ENCODE measurements at regions not wholly inside any gene's neighbourhood (a gene's known extent, or its start where the extent isn't known, plus 50 kb on each side); places are given as distances from the start of the nearest gene placed in this dataset.
A peak's percentile ranks its signal among the peaks of the same experiment; 100 is the strongest.

DNA sequence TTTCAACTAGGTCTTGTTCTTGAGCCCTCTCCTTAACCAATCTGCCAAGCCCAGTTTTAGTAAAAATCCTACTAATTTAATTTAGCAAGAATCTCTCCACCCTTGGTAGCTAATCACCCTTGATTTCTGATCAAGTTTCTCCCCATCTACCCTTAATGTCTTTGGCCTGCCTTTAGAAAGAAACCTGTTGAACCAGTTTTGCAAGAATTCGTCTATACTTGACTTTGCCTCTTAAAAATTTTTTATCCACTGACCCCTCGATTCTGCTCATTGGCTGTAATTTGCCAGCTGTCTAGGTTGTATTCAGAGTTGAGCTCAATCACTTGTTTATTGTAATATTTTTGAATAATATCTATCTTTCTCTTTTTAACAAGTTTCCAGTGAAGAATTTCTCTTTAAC lies 1138.5 kb downstream of the CDH11 start:
- no peak for DNase-seq

DNA sequence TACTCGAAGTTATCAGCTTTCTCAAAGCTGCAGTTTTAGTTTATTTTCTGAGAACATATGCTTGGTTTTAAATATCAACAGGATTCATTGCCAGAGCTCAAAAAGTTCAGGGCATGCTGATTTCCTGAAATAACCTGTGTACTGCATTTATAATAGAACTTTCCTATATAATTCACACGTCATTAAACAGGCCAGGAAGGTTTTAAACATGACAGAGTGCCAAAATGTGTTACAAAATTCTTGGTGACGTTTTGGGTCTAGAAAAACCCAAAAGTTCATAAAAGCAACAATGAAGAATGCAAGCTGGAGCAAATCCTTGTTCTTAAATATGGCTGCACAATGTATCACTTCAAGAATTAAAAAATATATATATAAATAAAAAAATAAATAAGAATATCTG lies 1139.1 kb downstream of the CDH11 start:
- no peak for DNase-seq

DNA sequence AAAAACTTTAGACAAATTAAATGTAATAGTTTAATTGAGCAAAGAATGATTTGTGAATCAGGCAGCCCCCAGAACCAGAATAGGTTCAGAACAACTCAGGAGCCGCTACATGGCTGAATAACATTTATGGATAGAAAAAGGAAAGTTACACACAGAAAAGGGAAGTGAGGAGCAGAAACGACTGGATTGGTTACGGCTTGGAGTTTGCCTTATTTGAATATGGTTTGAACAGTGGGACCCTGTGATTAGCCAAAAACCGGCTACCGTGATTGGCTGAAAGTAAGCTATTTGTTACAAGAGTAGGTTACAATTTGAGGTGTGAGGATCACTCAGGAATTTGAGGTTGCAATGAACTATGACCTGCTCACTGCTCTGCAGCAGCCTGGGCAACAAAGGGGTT lies 1139.8 kb downstream of the CDH11 start:
- DNase-seq: no peak

DNA sequence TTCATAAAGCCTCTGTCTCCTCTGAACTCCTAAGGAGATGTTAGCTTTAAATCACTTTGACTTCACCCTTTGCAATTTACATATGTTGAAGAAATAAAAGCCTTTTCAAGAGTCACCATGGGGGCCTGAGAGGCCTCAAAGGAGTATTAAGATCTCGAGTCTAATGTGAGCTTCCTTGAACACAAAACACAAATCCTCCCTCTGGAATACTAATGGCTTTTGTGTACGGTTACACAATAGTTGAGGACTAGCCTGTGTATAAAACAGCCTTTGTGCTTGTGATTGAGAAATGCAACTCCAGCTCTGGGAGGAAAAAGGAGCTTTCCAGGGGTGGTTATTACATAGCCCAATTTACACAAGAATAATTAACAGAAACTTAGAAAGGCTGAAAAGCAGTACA lies 1140.2 kb downstream of the CDH11 start:
- peak; percentile 20 for DNase-seq

DNA sequence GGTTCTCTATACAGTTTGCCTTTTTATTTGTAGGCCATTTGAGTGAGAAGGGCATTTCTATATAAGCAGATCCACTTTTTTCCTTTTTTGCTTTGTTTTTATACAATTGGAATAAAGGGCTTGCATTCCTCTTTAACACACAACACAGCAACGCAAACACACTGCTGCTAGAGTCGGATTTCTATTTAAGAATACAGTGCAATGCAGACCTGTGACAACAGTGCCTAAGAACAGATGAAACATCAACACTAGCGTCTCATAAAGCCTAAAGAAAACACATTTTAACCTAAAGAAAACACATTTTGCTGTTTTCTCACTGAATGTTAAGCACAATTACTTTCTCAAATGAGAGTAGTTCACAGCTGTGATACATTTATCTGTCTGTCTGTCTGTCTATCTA lies 1141.1 kb downstream of the CDH11 start:
- DNase-seq: no peak

DNA sequence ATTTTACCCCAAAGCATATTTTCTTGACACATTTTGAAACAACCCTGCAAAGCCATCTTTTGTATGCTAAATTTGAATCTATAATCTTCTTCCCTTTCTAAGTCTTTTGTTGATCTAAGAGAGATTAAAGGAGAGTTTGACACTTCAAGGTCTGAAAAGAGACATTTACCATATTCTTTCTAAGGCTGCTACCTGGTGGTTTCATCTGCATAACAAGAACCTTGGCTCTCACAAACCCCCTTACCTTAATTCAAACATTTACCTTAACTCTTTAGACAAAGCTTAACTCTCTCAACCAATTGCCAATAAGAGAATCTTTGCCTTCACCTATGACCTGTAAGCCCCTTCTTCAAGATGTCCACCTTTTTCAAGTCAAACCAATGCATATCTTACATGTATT lies 1143.6 kb downstream of the CDH11 start:
- DNase-seq: no peak

DNA sequence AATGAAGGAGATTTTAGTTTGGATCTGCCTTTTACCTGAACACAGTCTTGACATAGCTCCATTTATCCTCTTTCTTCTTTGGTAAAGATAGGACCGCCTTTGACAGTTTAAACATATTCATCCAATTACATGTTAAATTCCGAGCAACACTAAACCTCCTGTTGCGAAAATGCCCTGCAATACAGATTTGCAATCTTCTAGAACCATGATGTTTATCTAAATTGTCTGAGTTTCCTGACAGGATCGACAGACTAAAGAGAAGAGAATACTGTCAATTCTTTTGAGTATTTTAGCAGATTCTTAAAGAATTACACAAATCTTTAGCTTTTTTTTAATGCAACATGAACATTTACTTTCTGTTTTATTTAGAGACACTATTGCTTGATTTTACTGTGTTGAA lies 1145.5 kb downstream of the CDH11 start:
- no peak for DNase-seq

DNA sequence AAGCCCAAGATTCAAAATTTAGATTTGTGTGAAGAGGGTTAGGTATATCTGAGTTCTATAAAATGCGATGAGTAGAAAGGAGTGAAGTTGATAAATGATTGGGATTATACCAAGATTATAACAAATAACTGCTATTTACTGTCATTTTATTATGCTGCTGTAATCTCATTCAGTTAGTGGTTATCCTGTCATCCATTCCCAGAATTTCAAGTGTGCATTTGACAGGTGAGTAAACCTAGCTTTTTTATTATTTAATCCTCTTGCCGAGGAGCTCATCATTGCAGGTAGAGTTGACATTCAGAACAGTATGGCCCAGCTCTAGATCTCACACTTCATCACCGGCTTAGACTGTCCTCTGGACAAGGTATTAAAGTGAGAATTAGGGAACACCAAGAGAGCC lies 1146.2 kb downstream of the CDH11 start:
- no peak for DNase-seq

DNA sequence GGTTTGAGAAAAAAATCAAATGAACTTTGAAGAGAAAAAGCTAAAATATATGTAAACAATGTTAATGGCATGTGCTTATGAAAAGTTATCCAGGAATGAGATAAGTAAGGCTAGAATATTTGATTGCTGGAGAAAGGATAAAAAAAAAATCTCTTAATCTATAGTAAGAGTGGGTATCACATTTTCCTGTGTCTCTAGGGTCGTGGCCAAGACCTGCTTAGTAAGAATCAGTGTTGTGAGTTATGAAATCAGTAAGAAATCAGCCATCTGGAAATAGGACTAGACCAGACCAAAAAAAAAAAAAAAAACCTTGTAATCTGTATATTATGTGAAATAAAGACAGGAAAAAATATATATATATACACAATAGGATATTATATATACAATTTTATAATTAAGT lies 1153.9 kb downstream of the CDH11 start:
- DNase-seq: no peak

DNA sequence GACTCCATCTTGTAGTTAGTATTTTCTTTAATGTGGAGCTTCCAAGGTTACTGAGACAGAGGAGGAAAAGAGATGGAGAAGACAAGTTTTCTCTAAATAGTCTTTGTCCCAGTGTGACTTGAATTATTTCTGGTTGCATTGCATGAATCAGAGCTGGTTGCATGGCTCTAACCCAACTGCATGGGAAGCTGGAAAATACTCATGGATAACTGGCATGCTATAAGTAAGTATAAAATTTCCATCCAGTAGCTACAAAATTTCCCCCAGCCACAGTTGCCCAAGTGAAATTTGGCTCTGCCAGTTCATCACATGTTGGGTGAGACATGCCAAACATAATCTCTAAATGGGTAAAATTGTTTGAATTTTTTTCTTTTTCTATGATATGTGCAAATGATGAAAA lies 1161.5 kb downstream of the CDH11 start:
- DNase-seq: no peak

DNA sequence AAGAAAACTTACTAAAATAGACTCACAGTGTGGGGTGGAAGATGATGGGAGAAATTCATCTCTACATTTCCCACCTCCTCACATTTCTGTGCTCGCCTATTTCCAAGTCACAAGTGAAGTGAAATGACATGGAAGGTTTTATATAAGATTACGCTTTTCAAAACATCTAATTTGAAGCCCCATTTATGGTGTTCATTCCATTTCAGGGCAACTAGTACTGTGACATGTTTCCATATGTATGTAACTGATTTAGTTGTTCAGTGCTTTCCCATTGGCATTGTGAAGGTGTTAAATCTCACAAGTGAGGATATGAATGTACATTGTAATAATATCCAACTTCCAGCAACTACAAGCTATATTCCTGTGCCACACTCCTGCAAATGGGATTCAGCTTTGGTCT lies 1174.8 kb downstream of the CDH11 start:
- no peak for DNase-seq

DNA sequence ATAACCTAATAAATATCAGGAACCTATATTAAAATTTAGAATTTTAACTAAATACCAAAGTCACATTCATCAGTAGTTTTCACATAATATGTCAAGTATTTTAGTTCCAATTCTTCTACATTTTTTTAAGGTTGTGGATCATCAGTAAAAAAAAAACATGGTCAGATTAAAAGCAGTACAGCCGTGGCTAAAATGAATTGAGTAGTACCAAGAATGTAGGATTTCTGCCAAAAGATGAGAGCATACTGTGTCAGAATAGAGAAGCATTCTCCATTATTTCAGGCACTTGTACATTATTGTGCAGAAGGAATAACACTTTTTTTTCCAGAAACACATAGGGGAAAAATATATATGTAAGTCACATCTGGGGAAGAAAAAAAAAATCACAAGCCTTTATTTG lies 1176.1 kb downstream of the CDH11 start:
- DNase-seq: no peak

DNA sequence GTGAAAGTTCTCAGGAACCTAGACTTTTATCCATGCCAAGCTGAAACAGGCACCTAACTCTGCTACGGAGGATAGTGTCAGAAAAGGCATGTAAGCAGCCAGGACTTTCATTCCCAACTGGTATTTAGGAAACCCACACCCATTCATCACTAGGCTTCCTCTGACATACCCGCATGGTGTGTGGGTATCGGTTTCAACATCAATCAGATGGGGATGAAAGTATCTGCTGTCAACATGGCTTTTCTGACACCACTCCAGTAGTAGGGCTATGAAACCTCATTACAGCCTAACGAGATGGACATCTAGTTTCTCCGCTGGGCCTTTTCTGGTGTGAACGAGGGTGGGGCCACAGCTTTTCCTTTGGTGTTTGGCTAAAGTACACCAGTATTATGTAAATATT lies 1178.3 kb downstream of the CDH11 start:
- no peak for DNase-seq

DNA sequence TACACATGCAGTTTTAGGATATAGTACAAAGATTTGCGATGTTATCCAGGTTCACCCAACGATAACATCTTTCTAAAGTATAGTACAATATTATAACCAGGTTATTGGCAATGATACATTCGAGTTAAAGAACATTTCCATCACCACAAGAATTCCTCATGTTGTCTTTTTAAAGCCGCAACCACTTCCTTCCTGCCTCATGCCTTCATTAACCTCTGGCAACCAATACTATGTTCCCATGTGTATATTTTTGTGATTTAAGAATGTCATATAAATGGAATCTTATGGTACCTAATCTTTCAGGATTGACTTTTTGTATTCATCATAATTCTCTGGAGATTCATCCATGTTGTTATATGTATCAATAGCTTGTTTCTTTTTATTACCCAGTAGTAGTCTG lies 1183.2 kb downstream of the CDH11 start:
- DNase-seq: no peak

DNA sequence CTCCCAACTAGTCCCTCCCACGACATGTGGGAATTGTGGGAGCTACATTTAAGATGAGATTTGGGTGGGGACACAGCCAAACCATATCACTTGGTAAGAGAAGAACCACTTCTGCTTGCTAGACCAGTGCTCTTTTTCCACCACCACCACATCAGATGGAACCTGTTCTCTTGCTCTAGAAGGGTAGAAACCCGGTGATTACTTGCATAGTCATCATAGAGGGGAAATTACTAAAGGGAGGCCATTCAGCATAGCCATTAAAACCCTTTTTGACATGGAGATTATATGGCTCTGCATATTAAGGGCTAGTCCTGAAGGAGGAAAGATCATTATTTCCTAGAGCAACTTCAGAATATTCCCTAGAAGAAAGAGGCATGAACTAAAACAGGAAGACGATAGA lies 1188.0 kb downstream of the CDH11 start:
- no peak for DNase-seq

DNA sequence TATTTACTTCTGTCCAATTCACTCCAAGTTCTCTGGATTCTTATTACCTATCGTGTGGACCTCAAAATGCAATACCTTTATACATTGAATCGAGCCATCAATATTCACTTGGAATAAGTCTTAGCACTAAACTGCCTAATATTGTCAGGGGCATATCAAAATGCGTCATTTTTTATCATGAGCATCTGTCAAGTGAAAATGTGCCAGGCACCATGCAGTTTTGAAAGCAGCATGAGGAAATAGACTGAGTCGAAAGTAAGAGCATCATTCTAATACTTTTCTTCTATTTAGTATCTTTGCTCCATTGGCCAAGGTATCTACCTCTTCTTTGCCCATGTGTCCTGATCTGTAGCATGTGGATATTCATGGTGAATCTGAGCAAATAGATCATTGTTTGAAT lies 1193.4 kb downstream of the CDH11 start:
- DNase-seq: no peak

DNA sequence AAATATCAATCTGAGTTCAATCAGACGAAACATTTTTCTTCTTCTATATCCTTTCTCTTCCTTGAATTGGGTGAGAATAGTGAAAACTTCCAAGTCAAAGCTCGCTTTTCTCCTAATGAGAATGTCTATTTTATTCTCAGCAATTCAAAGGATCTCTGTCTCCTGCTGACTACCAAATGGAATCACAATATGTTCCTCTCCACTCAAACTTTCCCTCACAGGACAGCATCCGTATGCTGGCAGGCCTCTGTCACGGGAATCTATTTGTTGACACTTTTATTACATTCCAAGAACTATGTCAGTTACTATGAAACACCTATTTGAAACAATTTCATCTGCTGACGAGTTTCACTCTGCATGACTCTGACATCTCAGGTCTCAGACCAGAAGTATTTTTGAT lies 1196.6 kb downstream of the CDH11 start:
- DNase-seq: no peak

DNA sequence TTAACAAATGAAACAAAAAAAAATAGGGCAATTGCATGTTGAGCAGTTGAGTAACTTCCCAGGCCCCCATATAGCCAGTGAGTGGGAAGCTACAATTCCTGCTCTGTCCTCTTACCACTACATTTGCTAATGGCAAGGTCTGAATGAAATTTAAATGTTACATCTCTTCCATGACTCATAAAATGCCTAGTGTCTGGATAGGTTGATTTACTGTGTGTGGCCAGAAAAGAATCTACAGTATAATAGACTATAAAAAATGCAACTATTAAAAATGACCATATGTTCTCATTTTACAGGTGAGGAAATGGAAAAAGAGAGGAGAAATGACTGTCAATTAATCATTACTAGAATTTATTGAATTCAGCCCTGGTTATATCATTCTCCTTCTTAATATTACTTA lies 1199.3 kb downstream of the CDH11 start:
- no peak for DNase-seq

DNA sequence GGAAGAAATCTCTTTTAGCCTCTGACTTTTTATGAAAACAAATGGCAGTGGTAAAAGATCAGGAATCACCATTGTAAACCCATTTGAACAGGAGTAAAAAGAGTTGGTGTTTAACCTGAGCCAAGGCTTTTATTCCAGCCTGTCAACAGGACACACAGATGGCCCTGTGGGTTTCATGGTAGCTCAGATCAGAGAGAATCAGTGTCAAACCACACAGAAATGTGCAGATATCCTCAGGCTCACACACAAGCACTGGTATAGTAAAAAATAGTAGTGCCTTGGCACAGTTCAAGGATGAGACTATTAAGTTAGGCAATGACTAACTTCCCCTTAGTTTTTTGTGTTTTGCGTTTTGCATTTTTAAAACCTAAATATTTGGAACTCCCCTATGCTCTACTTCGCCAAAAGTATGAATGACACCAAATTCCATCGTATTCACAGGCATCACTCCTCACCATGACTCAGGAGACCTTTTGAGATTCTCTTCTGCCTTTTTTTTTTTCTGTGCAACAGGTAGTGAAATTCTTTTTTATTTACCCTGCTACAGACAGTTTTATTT lies 1200.0 kb downstream of the CDH11 start:
- no peak for DNase-seq

DNA sequence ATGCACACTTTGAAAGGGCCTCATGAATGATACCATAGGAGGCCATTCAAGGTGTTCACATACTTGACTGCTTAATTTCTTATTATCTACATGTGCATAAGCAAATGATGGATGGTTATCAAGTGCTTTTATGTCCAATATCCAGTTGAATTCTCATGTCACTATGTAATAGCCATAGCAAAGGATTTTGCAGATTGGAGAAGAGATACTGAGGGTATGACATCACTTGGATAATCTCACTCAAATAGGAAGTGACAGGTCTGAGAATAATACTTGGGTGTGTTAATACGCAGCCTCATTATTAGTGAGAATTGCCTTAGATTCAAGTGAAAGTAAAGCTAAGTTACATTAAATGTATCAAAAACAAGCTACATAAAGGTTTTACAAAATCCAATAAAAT lies 1208.6 kb downstream of the CDH11 start:
- no peak for DNase-seq

DNA sequence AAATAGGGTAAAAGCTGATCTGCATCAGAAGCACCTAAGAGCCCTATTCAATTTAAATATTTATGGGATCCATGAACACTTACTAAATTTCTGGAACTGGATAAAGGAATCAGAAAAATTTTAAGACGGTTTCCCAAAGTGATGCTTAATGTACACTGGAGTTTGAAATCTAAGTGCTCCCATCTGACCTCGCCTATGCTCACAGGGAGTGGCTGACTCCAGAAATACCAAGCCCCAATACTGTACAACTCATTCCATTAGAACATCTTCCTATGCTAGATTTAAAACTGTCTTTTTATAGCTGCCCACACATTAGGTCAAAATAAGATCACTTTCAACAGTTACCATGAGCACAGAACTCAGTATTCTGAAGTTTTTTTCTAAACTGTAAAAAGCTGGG lies 1214.6 kb downstream of the CDH11 start:
- no peak for DNase-seq

DNA sequence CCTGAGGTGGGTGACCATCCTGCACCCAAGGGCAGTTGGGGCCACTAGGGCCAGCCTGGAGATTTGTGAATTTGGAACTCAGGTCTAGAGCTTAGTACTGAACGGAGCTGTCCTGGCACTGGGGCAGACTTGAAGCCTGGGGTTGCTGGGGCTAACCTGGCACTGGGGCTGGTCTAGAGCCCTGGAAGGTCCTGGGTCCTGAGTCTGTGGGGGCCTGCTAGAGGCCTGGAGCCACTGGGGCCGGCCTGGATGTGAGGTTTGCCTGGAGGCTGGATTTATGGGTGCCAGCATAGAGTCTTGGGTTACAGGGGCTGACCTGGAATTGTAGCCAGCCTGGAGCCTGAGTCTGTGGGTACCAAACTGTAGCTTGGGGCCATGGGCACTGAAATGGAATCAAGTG lies 1216.9 kb downstream of the CDH11 start:
- no peak for DNase-seq

DNA sequence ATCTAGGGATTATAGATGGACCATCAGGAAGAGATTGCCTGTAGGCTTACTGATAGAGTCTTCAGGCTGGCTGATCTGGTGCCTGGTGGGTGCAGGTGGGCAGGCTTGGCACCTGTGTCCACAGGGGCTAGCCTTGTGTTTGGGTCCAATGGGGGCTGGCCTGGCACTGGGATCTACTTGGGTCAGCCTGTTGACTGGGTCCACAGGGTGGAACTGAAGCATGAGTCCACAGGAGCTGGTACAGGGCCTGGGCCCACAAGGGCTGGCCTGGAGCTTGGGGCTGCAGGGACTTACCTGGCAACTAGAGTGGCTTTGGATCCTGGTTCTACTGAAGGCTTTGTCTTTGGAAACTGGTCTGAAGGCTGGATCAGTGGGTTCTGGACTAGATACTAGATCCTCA lies 1217.7 kb downstream of the CDH11 start:
- DNase-seq: no peak

DNA sequence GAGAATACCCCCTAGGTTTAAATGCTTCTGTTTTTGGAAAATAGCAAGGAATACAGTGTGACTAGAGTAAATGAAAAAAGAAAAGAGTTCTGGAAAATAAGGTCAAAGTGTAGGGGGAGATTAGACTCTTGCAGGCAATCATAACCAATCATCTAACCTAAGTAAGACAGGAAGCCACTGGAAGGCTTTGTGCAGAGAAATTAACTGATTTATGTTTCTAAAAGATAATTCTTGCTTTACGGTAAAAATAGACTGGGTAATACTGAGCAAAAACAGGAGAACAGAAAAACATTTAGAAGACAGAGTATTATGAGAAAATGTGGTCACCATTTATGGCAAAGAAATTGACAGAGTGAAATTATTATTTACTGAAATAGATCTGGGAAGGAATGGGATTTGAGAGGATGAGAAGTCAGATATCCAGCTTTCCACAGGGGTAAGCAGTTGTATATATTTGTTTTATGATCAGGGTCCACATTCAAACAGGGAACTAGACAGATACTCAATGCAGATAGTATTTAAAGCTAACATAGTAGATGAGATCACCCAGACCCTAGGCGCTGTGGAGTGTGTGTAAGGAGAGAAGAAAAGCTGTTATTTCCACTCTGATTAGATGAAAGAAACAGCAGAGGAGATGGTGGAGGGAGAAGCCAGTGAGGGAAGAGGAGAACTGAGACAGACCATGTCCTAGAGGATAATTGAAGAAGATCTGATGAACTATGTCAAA lies 1225.3 kb downstream of the CDH11 start:
- no peak for DNase-seq

DNA sequence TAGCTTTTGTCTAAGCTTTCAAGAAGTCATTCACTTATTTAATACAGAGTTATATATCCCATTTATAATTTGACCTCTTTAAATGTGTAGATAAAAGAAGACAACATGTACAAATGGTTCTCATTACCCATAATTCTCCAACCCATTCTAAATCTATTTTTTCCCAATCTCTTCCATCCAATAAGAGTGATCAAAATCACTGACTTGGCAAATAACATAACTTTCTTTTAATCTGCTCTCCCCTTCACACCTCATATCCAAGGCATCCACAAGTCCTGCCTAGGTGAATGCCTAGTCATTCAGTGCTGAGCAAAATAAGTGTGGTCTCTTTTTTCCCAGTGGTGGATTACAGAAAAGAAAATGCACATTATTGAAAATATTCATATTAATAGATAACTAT lies 1231.1 kb downstream of the CDH11 start:
- DNase-seq: no peak

Data from midbrain (tissue), 1 donor.